GM12864 (cell line): ENCODE measurements at regions not wholly inside any gene's neighbourhood (a gene's known extent, or its start where the extent isn't known, plus 50 kb on each side); places are given as distances from the start of the nearest gene placed in this dataset.

Experiments used
- DNase-seq: peaks from one replicate; pipeline ENCODE4 v3.0.0-alpha.2; 2011; ENCODE audit warnings: low read depth
- H3K4me3 ChIP-seq: 2 replicates; pipeline ENCODE4 v1.5.1; 2011; ENCODE audit warnings: mild to moderate bottlenecking, low read depth, low read length, control low read depth
- CTCF ChIP-seq: IDR thresholded peaks from 2 replicates; pipeline ENCODE4 v1.5.1; 2011; ENCODE audit warnings: low read depth, mild to moderate bottlenecking, moderate library complexity, low read length, control low read depth, inconsistent platforms; ENCODE audit errors: missing control alignments

- no peak overlapping the region for H3K4me3 ChIP-seq
- DNase-seq, result no peak
- no peak for TF ChIP-seq CTCF
Measured at GRCh38 chrY:12537226-12537854, 163.7 kb upstream of the USP9Y start.

GRCh38 chrY:12546746-12547420 is 154.1 kb upstream of the USP9Y start:
- DNase-seq, result no peak
- no peak overlapping the region for H3K4me3 ChIP-seq
- TF ChIP-seq CTCF, result no peak

GRCh38 chrY:12552471-12553283 is 148.4 kb upstream of the USP9Y start:
- no peak for TF ChIP-seq CTCF
- DNase-seq, result no peak
- no peak overlapping the region for H3K4me3 ChIP-seq

DNA sequence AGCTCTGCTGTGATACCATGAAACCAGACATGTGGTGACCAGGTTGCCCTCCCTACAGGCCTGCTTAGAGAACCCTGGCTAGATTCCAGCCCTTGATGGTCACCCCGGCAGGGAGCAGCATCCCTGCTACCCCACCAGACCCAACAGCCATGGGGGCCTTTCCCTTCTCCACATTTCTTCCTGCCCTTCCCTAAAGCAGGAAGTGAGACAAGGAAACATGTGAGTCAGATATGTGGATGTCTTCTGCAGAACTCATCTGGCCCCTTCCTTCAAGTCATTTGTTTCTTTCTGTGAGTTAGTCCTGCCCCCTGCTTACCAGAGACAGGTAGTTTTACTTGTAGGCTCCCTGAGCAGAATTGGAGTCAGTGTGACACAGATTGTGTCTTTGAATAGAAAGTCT is 147.1 kb upstream of the USP9Y start:
- no peak for DNase-seq
- no peak overlapping the region for H3K4me3 ChIP-seq
- TF ChIP-seq CTCF, result no peak

DNA sequence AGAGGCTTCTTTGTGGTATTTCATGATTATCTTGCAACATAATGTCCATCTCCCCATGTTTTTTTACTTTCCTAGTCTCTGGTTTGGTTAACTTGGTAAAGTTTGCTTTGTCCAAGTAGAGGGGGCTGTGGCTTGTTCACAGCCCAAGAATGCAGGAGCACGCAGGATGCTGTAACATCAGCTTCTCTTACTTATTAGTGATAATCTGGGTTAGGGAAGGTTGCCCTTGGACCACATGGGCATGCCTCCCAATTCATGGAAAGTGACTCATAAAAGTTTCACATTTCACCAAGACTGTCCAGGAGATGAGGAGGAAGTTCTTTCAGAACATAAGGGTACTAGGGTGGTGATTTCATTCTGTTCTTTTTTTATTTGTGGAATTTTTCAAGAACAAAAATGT is 146.0 kb upstream of the USP9Y start:
- DNase-seq, result no peak
- H3K4me3 ChIP-seq, result no peak overlapping the region
- no peak for TF ChIP-seq CTCF

DNA sequence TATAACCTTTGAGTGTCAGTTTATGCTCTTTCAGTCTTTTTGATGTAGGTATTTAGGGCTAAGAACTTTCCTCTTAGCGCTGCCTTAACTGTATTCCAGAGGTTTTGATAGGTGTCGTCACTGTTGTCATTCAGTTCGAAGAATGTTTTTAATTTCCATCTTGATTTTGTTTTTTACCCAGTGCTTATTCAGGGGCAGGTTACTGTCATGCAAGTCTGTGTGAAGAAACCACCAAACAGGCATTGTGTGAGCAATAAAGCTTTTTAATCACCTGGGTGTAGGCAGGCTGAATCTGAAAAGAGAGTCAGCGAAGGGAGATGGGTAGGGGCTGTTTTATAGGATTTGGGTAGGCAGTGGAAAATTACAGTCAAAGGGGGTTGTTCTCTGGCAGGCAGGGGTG is 142.0 kb upstream of the USP9Y start:
- H3K4me3 ChIP-seq, result no peak overlapping the region
- no peak for DNase-seq
- no peak for TF ChIP-seq CTCF
